Erythroblast (primary cell): ENCODE measurements at regions not wholly inside any gene's neighbourhood (a gene's known extent, or its start where the extent isn't known, plus 50 kb on each side); places are given as distances from the start of the nearest gene placed in this dataset.

Experiments used
- GATA1 ChIP-seq: IDR thresholded peaks from 2 replicates; pipeline ENCODE4 v1.6.1; 2011; ENCODE audit warnings: low read depth, mild to moderate bottlenecking, control low read depth, low read length, moderate library complexity
- POLR2A ChIP-seq: IDR thresholded peaks from 2 replicates; pipeline ENCODE4 v1.6.1; 2011; ENCODE audit warnings: mild to moderate bottlenecking, low read length

DNA sequence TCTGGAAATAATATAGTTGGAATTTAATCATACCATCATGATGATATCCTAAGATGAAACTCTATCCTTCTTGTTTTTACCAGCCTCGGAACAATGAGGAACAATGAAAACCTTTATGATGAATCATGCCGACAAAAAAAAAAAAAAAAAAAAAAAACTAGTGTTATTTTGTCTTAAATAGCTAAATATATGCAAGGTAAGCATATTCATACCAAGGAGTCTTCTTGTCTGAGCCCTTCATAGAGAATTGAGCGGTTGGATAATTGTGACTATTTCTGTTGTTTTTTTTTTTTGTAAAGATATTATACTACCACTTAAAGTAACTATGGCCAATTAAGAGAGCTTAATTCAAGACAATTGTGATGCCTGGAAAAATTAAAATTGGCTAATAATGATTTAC is 244.0 kb upstream of the PCDH9 start:
- TF ChIP-seq POLR2A (no peak), GATA1 (no peak)
